Loucy (cell line): ENCODE measurements at regions not wholly inside any gene's neighbourhood (a gene's known extent, or its start where the extent isn't known, plus 50 kb on each side); places are given as distances from the start of the nearest gene placed in this dataset.

ENCODE experiments used
- H2AFZ ChIP-seq: fragments of 200-600 bp; sonication (generic); 2 replicates; pipeline ENCODE4 v1.6.0; 2016; ENCODE audit warnings: antibody characterized with exemption, mild to moderate bottlenecking, low read length, moderate library complexity
- H3F3A ChIP-seq: fragments of 200-600 bp; 2 replicates; pipeline ENCODE4 v1.6.0; 2016; ENCODE audit warnings: antibody characterized with exemption, low read depth, mild to moderate bottlenecking
- H3K27me3 ChIP-seq: fragments of 200-600 bp; sonication (generic); 2 replicates; pipeline ENCODE4 v1.6.1; 2014; ENCODE audit warnings: low read length, mild to moderate bottlenecking; ENCODE audit not compliant: insufficient read depth, poor library complexity, severe bottlenecking
- H3K36me3 ChIP-seq: fragments of 200-600 bp; sonication (generic); 2 replicates; pipeline ENCODE4 v1.6.1; 2016; ENCODE audit warnings: low read length; ENCODE audit not compliant: insufficient read depth
- H3K4me1 ChIP-seq: fragments of 200-600 bp; sonication (generic); 2 replicates; pipeline ENCODE4 v1.5.1; 2014; ENCODE audit warnings: low read length, mild to moderate bottlenecking; ENCODE audit not compliant: insufficient read depth, poor library complexity, severe bottlenecking
- H3K4me2 ChIP-seq: fragments of 200-600 bp; sonication (generic); 2 replicates; pipeline ENCODE4 v1.6.0; 2014; ENCODE audit warnings: antibody characterized with exemption, low read length, low read depth, mild to moderate bottlenecking; ENCODE audit not compliant: poor library complexity, severe bottlenecking
- H3K4me3 ChIP-seq: fragments of 200-600 bp; sonication (generic); 2 replicates; pipeline ENCODE4 v1.5.1; 2014; ENCODE audit warnings: low read length, mild to moderate bottlenecking, mixed read lengths; ENCODE audit not compliant: poor library complexity, severe bottlenecking
- H3K79me2 ChIP-seq: fragments of 200-600 bp; sonication (generic); 2 replicates; pipeline ENCODE4 v1.6.1; 2014; ENCODE audit warnings: low read length; ENCODE audit not compliant: insufficient read depth
- H3K9ac ChIP-seq: fragments of 200-600 bp; sonication (generic); 2 replicates; pipeline ENCODE4 v1.6.0; 2014; ENCODE audit warnings: mild to moderate bottlenecking, low read depth, low read length, moderate library complexity; ENCODE audit not compliant: poor library complexity, severe bottlenecking
- H3K9me2 ChIP-seq: fragments of 200-600 bp; sonication (generic); replicated peaks from 2 replicates; pipeline ENCODE4 v1.6.1; 2016; ENCODE audit warnings: low read depth, low read length, mixed read lengths
- H3K9me3 ChIP-seq: fragments of 200-600 bp; sonication (generic); 2 replicates; pipeline ENCODE4 v1.6.1; 2014; ENCODE audit warnings: mild to moderate bottlenecking, antibody characterized with exemption, low read length, low read depth; ENCODE audit not compliant: insufficient read depth
- H4K20me1 ChIP-seq: fragments of 200-600 bp; sonication (generic); 2 replicates; pipeline ENCODE4 v1.6.0; 2014; ENCODE audit warnings: antibody characterized with exemption, low read length, mild to moderate bottlenecking; ENCODE audit not compliant: insufficient read depth, poor library complexity, severe bottlenecking
- EZH2phosphoT487 ChIP-seq: fragments of 200-600 bp; IDR thresholded peaks from 2 replicates; pipeline ENCODE4 v1.6.1; 2018; ENCODE audit warnings: antibody characterized with exemption, mild to moderate bottlenecking, moderate library complexity, borderline replicate concordance
- TF ChIP-seq, protein P1 (sequence below): fragments of 200-600 bp; sonication (generic); conservative IDR thresholded peaks from 2 replicates; pipeline ENCODE4 v1.5.1; 2014; ENCODE audit warnings: mild to moderate bottlenecking, antibody characterized with exemption, low read length

DNA sequence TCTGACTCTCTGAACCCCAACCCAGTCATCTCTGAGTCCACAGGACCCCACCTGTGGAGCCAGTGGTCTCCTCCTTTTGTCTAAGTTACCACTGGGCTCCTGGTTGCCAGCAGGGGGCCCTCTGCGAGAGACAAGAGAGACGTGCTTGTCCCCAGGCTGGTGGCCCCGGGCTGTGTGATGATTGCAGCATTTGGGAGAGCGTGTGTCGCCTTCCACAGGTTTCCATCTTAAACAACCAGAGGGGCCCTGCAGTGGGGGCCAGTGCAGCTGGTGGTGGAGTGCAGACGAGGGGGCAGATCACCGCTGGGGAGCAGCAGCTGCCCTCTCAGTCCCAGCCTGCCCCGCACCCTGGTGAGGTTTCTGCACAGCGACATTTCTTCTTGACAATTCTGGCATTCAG, 122.4 kb upstream of the PPP2R2D start:
- H2AFZ ChIP-seq, result no peak overlapping the region
- no peaks in the 10 kb centered on the region for H4K20me1 ChIP-seq
- no peaks in the 10 kb centered on the region for H3K79me2 ChIP-seq
- H3K9me3 ChIP-seq, result peaks cover 31% of the 10 kb centered on the region; the same call in 1 of the 2 replicates
- no peaks in the 10 kb centered on the region for H3K9me2 ChIP-seq
- no peak for TF ChIP-seq EZH2phosphoT487
- TF ChIP-seq, protein P1, sequence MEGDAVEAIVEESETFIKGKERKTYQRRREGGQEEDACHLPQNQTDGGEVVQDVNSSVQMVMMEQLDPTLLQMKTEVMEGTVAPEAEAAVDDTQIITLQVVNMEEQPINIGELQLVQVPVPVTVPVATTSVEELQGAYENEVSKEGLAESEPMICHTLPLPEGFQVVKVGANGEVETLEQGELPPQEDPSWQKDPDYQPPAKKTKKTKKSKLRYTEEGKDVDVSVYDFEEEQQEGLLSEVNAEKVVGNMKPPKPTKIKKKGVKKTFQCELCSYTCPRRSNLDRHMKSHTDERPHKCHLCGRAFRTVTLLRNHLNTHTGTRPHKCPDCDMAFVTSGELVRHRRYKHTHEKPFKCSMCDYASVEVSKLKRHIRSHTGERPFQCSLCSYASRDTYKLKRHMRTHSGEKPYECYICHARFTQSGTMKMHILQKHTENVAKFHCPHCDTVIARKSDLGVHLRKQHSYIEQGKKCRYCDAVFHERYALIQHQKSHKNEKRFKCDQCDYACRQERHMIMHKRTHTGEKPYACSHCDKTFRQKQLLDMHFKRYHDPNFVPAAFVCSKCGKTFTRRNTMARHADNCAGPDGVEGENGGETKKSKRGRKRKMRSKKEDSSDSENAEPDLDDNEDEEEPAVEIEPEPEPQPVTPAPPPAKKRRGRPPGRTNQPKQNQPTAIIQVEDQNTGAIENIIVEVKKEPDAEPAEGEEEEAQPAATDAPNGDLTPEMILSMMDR, result no peak
- no peaks in the 10 kb centered on the region for H3F3A ChIP-seq
- no peak overlapping the region for H3K9ac ChIP-seq
- H3K4me3 ChIP-seq, result no peak overlapping the region
- H3K4me1 ChIP-seq, result no peaks in the 10 kb centered on the region
- no peaks in the 10 kb centered on the region for H3K36me3 ChIP-seq
- no peaks in the 10 kb centered on the region for H3K27me3 ChIP-seq
- no peak overlapping the region for H3K4me2 ChIP-seq

DNA sequence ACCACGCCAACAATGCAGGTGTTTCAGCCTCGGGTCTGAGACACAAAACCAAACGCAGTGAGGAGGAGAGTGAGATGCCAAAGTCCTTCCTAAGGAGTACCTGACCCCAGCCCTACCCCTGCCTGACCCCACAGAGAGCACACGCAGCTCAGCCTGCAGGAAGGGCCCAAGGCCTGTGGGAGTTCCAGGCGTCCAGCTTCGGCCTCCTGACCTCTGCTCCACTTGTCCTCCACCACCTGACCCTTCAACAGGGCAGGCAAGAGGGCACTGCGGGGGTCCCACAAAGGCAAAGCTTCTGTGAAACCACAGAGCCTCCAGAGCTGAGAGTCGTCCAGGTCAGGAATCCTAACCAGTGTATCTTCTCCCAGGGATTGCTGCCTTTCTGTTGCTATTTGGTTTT, 122.0 kb upstream of the PPP2R2D start:
- H3K9me2 ChIP-seq, result no peaks in the 10 kb centered on the region
- H3K4me1 ChIP-seq, result no peaks in the 10 kb centered on the region
- no peaks in the 10 kb centered on the region for H3K36me3 ChIP-seq
- no peaks in the 10 kb centered on the region for H3F3A ChIP-seq
- no peak overlapping the region for H2AFZ ChIP-seq
- TF ChIP-seq, protein P1, result no peak
- TF ChIP-seq EZH2phosphoT487, result no peak
- no peak overlapping the region for H3K9ac ChIP-seq
- H3K4me2 ChIP-seq, result no peak overlapping the region
- peaks cover 31% of the 10 kb centered on the region; the same call in 1 of the 2 replicates for H3K9me3 ChIP-seq
- no peaks in the 10 kb centered on the region for H3K27me3 ChIP-seq
- no peaks in the 10 kb centered on the region for H3K79me2 ChIP-seq
- H3K4me3 ChIP-seq, result no peak overlapping the region
- no peaks in the 10 kb centered on the region for H4K20me1 ChIP-seq

DNA sequence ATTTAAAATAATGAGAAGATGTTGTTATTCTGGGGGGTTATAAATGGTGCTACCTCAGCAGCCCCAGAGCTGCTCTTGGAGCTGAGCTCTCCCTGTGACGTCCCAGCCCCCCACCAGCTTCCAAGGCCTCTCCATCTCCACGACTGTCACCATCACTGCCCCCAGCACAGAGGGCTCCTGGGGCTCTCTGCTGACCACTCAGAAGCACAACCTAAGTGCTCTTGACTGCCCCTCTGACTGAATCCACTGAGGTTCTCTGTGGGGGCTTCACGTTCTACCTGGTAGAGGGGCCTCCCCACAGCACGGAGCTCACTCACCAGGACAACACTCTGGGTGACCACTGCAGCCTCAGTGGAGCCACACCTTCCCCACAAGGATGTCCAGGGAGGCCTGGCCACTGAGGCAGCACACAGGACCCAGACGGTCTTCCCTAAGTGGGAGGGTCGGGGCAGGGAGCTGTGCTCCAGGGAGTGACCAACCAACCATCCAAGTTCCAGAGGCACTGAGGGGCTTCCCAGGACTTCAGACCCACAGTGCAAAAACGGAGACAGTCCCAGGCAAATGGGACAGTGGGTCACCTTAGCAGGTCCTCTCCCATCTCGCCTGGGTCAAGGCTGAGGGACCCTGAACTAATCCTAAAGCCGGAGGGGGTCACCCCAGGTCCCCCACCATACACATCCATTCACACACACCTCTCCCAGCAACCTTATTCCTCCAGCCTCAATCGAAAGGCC, 121.0 kb upstream of the PPP2R2D start:
- no peaks in the 10 kb centered on the region for H3F3A ChIP-seq
- no peaks in the 10 kb centered on the region for H3K9me2 ChIP-seq
- no peak overlapping the region for H3K9ac ChIP-seq
- no peaks in the 10 kb centered on the region for H3K36me3 ChIP-seq
- H3K4me3 ChIP-seq, result no peak overlapping the region
- no peaks in the 10 kb centered on the region for H3K79me2 ChIP-seq
- H4K20me1 ChIP-seq, result no peaks in the 10 kb centered on the region
- H3K4me1 ChIP-seq, result no peaks in the 10 kb centered on the region
- no peak overlapping the region for H2AFZ ChIP-seq
- TF ChIP-seq, protein P1, result no peak
- TF ChIP-seq EZH2phosphoT487, result no peak
- no peaks in the 10 kb centered on the region for H3K27me3 ChIP-seq
- H3K9me3 ChIP-seq, result peaks cover 31% of the 10 kb centered on the region; the same call in 1 of the 2 replicates
- no peak overlapping the region for H3K4me2 ChIP-seq
